B cell (primary cell): ENCODE measurements at regions not wholly inside any gene's neighbourhood (a gene's known extent, or its start where the extent isn't known, plus 50 kb on each side); places are given as distances from the start of the nearest gene placed in this dataset.

Experiments used
- EZH2 ChIP-seq: IDR thresholded peaks from 2 replicates; pipeline ENCODE4 v1.6.1; 2012; ENCODE audit warnings: borderline replicate concordance, low read depth, mild to moderate bottlenecking, moderate library complexity, low read length; ENCODE audit not compliant: insufficient read depth, poor library complexity, severe bottlenecking
- TF ChIP-seq, protein P1 (sequence below): fragments of 200-600 bp; IDR thresholded peaks from one replicate; pipeline ENCODE4 v1.8.0; 2022; ENCODE audit warnings: antibody characterized with exemption, mild to moderate bottlenecking

DNA sequence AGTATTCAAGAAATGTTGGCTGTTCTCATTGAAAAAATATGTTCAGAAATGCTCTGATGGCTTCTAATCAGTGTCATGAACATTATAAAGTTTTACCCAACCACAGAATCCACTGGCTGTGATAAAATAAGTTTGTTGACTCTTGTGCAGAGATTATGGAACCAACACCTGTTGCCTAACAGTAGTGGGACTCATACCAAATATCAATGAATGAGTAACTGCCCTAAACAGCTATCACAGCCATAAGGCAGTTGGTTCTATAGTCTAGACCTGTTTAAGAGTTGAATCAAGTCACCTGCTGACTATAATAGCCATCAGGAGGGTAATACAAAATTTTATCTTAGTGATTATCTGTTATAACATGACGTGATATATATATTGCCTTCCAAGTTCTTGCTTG lies 168.3 kb downstream of the ATOH1 start:
- TF ChIP-seq, protein P1, sequence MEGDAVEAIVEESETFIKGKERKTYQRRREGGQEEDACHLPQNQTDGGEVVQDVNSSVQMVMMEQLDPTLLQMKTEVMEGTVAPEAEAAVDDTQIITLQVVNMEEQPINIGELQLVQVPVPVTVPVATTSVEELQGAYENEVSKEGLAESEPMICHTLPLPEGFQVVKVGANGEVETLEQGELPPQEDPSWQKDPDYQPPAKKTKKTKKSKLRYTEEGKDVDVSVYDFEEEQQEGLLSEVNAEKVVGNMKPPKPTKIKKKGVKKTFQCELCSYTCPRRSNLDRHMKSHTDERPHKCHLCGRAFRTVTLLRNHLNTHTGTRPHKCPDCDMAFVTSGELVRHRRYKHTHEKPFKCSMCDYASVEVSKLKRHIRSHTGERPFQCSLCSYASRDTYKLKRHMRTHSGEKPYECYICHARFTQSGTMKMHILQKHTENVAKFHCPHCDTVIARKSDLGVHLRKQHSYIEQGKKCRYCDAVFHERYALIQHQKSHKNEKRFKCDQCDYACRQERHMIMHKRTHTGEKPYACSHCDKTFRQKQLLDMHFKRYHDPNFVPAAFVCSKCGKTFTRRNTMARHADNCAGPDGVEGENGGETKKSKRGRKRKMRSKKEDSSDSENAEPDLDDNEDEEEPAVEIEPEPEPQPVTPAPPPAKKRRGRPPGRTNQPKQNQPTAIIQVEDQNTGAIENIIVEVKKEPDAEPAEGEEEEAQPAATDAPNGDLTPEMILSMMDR, result no peak
- TF ChIP-seq EZH2, result no peak
